Sigmoid colon (tissue), 4 donors: ENCODE measurements at regions not wholly inside any gene's neighbourhood (a gene's known extent, or its start where the extent isn't known, plus 50 kb on each side); places are given as distances from the start of the nearest gene placed in this dataset.

ENCODE experiments used
- POLR2A ChIP-seq, 2 donors: fragments of 450-650 bp; IDR thresholded peaks; one replicate each; pipeline ENCODE4 v1.6.1; 2016; ENCODE audit warnings: antibody characterized with exemption in 2 of 2, mild to moderate bottlenecking in 2 of 2, moderate library complexity in 2 of 2
- POLR2AphosphoS5 ChIP-seq, 4 donors: sonication (generic); formaldehyde crosslinking; IDR thresholded peaks; one replicate each; pipeline ENCODE4 v1.6.1; 2017; ENCODE audit warnings: antibody characterized with exemption in 4 of 4
- TF ChIP-seq, protein P1 (sequence below), 4 experiments: fragments of 450-650 bp in 3 of 4; fragments of 200-600 bp in 1 of 4; IDR thresholded peaks; one replicate each; pipeline ENCODE4 v1.5.1; 2016 to 2019; ENCODE audit warnings: antibody characterized with exemption in 4 of 4, mild to moderate bottlenecking in 3 of 4, moderate library complexity in 2 of 4

DNA sequence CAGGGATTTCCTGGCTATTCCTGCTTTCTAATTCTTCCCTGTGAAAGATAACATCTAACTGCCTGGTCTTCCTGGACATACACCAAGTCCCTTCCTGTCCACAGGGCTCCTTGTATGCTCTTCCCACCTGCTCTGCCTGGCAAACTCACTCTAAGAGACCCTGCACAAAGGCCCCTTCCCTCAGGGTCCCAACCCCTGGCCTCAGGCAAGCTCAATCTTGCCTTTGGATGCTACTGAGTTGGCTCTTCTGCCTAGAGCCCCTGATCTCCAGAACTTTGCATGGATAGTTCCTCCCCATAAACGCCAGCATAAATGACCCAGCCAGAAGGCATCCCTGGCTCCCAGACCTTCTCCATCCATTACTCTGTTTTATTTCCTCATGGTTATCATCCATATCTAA lies 98.3 kb upstream of the OTOS start:
- TF ChIP-seq, protein P1, sequence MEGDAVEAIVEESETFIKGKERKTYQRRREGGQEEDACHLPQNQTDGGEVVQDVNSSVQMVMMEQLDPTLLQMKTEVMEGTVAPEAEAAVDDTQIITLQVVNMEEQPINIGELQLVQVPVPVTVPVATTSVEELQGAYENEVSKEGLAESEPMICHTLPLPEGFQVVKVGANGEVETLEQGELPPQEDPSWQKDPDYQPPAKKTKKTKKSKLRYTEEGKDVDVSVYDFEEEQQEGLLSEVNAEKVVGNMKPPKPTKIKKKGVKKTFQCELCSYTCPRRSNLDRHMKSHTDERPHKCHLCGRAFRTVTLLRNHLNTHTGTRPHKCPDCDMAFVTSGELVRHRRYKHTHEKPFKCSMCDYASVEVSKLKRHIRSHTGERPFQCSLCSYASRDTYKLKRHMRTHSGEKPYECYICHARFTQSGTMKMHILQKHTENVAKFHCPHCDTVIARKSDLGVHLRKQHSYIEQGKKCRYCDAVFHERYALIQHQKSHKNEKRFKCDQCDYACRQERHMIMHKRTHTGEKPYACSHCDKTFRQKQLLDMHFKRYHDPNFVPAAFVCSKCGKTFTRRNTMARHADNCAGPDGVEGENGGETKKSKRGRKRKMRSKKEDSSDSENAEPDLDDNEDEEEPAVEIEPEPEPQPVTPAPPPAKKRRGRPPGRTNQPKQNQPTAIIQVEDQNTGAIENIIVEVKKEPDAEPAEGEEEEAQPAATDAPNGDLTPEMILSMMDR (IDR thresholded peaks at IDR 0.05): no peak
- TF ChIP-seq POLR2A (IDR thresholded peaks at IDR 0.05): no peak
- TF ChIP-seq POLR2AphosphoS5 (IDR thresholded peaks at IDR 0.05): no peak
